ENCODE measurements at regions not wholly inside any gene's neighbourhood (a gene's known extent, or its start where the extent isn't known, plus 50 kb on each side); places are given as distances from the start of the nearest gene placed in this dataset.

- H3K4me3 ChIP-seq (ENCODE audit: extremely low read depth, insufficient read depth, low read length, poor library complexity, severe bottlenecking), result no peak overlapping the region
- no peaks in the 10 kb centered on the region for H3K36me3 ChIP-seq (ENCODE audit: control insufficient read depth, insufficient read depth, low read length)
- H3K4me1 ChIP-seq (ENCODE audit: control insufficient read depth, insufficient read depth, low read length, poor library complexity, severe bottlenecking), result no peaks in the 10 kb centered on the region
- H3K9me3 ChIP-seq (ENCODE audit: control insufficient read depth, low read length), result no peaks in the 10 kb centered on the region
- no peak overlapping the region for H3K27ac ChIP-seq (ENCODE audit: low read depth, low read length, severe bottlenecking)
- WGBS, 2 experiments (ENCODE audit: insufficient coverage in 2 of 2), result 66 to 69% methylated on average over 2 of the region's 4 CpGs
Measured at GRCh38 chr10:8800426-8800825, 745.9 kb downstream of the GATA3 start.

GRCh38 chr10:8803992-8804391, 749.5 kb downstream of the GATA3 start:
- WGBS, 2 experiments (ENCODE audit: insufficient coverage in 2 of 2), result 35 to 49% methylated on average over 2 to 3 of the region's 3 CpGs
- no peaks in the 10 kb centered on the region for H3K4me1 ChIP-seq (ENCODE audit: control insufficient read depth, insufficient read depth, low read length, poor library complexity, severe bottlenecking)
- no peak overlapping the region for H3K4me3 ChIP-seq (ENCODE audit: extremely low read depth, insufficient read depth, low read length, poor library complexity, severe bottlenecking)
- H3K27ac ChIP-seq (ENCODE audit: low read depth, low read length, severe bottlenecking), result no peak overlapping the region
- H3K36me3 ChIP-seq (ENCODE audit: control insufficient read depth, insufficient read depth, low read length), result no peaks in the 10 kb centered on the region
- no peaks in the 10 kb centered on the region for H3K9me3 ChIP-seq (ENCODE audit: control insufficient read depth, low read length)

- no peaks in the 10 kb centered on the region for H3K36me3 ChIP-seq (ENCODE audit: control insufficient read depth, insufficient read depth, low read length)
Measured at GRCh38 chr10:8810677-8811076, 756.2 kb downstream of the GATA3 start.

GRCh38 chr10:8811201-8811600, 756.7 kb downstream of the GATA3 start:
- WGBS, 2 experiments (ENCODE audit: insufficient coverage in 2 of 2), result 50% methylated on average over 1 of the region's 1 CpG; no CpG with 5 or more reads in 1 of the 2 experiments
- H3K4me3 ChIP-seq (ENCODE audit: extremely low read depth, insufficient read depth, low read length, poor library complexity, severe bottlenecking), result no peak overlapping the region
- no peak overlapping the region for H3K27ac ChIP-seq (ENCODE audit: low read depth, low read length, severe bottlenecking)
- no peaks in the 10 kb centered on the region for H3K36me3 ChIP-seq (ENCODE audit: control insufficient read depth, insufficient read depth, low read length)
- H3K4me1 ChIP-seq (ENCODE audit: control insufficient read depth, insufficient read depth, low read length, poor library complexity, severe bottlenecking), result no peaks in the 10 kb centered on the region
- H3K9me3 ChIP-seq (ENCODE audit: control insufficient read depth, low read length), result peaks cover 5% of the 10 kb centered on the region

More at GRCh38 chr10:8810677-8811076, 756.2 kb downstream of the GATA3 start:
- no peaks in the 10 kb centered on the region for H3K4me1 ChIP-seq (ENCODE audit: control insufficient read depth, insufficient read depth, low read length, poor library complexity, severe bottlenecking)
- H3K27ac ChIP-seq (ENCODE audit: low read depth, low read length, severe bottlenecking), result no peak overlapping the region
- no peak overlapping the region for H3K4me3 ChIP-seq (ENCODE audit: extremely low read depth, insufficient read depth, low read length, poor library complexity, severe bottlenecking)
- peaks cover 5% of the 10 kb centered on the region for H3K9me3 ChIP-seq (ENCODE audit: control insufficient read depth, low read length)

GRCh38 chr10:8815969-8816368, 761.5 kb downstream of the GATA3 start:
- WGBS, 2 experiments (ENCODE audit: insufficient coverage in 2 of 2), result 90 to 100% methylated on average over 2 of the region's 2 CpGs
- Histone ChIP-seq H3K36me3 (ENCODE audit: control insufficient read depth, insufficient read depth, low read length) (no peaks in the 10 kb centered on the region), H3K4me1 (ENCODE audit: control insufficient read depth, insufficient read depth, low read length, poor library complexity, severe bottlenecking) (no peaks in the 10 kb centered on the region), H3K4me3 (ENCODE audit: extremely low read depth, insufficient read depth, low read length, poor library complexity, severe bottlenecking) (no peak overlapping the region), H3K27ac (ENCODE audit: low read depth, low read length, severe bottlenecking) (no peak overlapping the region), H3K9me3 (ENCODE audit: control insufficient read depth, low read length) (no peaks in the 10 kb centered on the region)

GRCh38 chr10:8817299-8817698, 762.8 kb downstream of the GATA3 start:
- no peaks in the 10 kb centered on the region for H3K4me1 ChIP-seq (ENCODE audit: control insufficient read depth, insufficient read depth, low read length, poor library complexity, severe bottlenecking)
- no peaks in the 10 kb centered on the region for H3K9me3 ChIP-seq (ENCODE audit: control insufficient read depth, low read length)
- WGBS, 2 experiments (ENCODE audit: insufficient coverage in 2 of 2), result no CpG with 5 or more reads among the region's 2 CpGs
- no peak overlapping the region for H3K27ac ChIP-seq (ENCODE audit: low read depth, low read length, severe bottlenecking)
- no peaks in the 10 kb centered on the region for H3K36me3 ChIP-seq (ENCODE audit: control insufficient read depth, insufficient read depth, low read length)
- H3K4me3 ChIP-seq (ENCODE audit: extremely low read depth, insufficient read depth, low read length, poor library complexity, severe bottlenecking), result no peak overlapping the region

GRCh38 chr10:8825611-8826010, 771.1 kb downstream of the GATA3 start:
- 87 to 100% methylated on average over 3 to 5 of the region's 8 CpGs for WGBS, 2 experiments (ENCODE audit: insufficient coverage in 2 of 2)
- H3K27ac ChIP-seq (ENCODE audit: low read depth, low read length, severe bottlenecking), result no peak overlapping the region
- no peak overlapping the region for H3K4me3 ChIP-seq (ENCODE audit: extremely low read depth, insufficient read depth, low read length, poor library complexity, severe bottlenecking)
- no peaks in the 10 kb centered on the region for H3K4me1 ChIP-seq (ENCODE audit: control insufficient read depth, insufficient read depth, low read length, poor library complexity, severe bottlenecking)
- no peaks in the 10 kb centered on the region for H3K36me3 ChIP-seq (ENCODE audit: control insufficient read depth, insufficient read depth, low read length)
- no peaks in the 10 kb centered on the region for H3K9me3 ChIP-seq (ENCODE audit: control insufficient read depth, low read length)

GRCh38 chr10:8829592-8829991, 775.1 kb downstream of the GATA3 start:
- Histone ChIP-seq H3K4me1 (ENCODE audit: control insufficient read depth, insufficient read depth, low read length, poor library complexity, severe bottlenecking) (no peaks in the 10 kb centered on the region), H3K9me3 (ENCODE audit: control insufficient read depth, low read length) (no peaks in the 10 kb centered on the region), H3K4me3 (ENCODE audit: extremely low read depth, insufficient read depth, low read length, poor library complexity, severe bottlenecking) (no peak overlapping the region), H3K36me3 (ENCODE audit: control insufficient read depth, insufficient read depth, low read length) (no peaks in the 10 kb centered on the region), H3K27ac (ENCODE audit: low read depth, low read length, severe bottlenecking) (no peak overlapping the region)
- no CpG with 5 or more reads among the region's 2 CpGs for WGBS, 2 experiments (ENCODE audit: insufficient coverage in 2 of 2)

GRCh38 chr10:8830048-8830447, 775.6 kb downstream of the GATA3 start:
- Histone ChIP-seq H3K4me3 (ENCODE audit: extremely low read depth, insufficient read depth, low read length, poor library complexity, severe bottlenecking) (no peak overlapping the region), H3K27ac (ENCODE audit: low read depth, low read length, severe bottlenecking) (no peak overlapping the region), H3K9me3 (ENCODE audit: control insufficient read depth, low read length) (no peaks in the 10 kb centered on the region), H3K4me1 (ENCODE audit: control insufficient read depth, insufficient read depth, low read length, poor library complexity, severe bottlenecking) (no peaks in the 10 kb centered on the region), H3K36me3 (ENCODE audit: control insufficient read depth, insufficient read depth, low read length) (no peaks in the 10 kb centered on the region)
- WGBS, 2 experiments (ENCODE audit: insufficient coverage in 2 of 2), result 92% methylated on average over 2 of the region's 3 CpGs; no CpG with 5 or more reads in 1 of the 2 experiments

- Histone ChIP-seq H3K9me3 (ENCODE audit: control insufficient read depth, low read length) (no peaks in the 10 kb centered on the region), H3K27ac (ENCODE audit: low read depth, low read length, severe bottlenecking) (no peak overlapping the region), H3K4me1 (ENCODE audit: control insufficient read depth, insufficient read depth, low read length, poor library complexity, severe bottlenecking) (no peaks in the 10 kb centered on the region), H3K4me3 (ENCODE audit: extremely low read depth, insufficient read depth, low read length, poor library complexity, severe bottlenecking) (no peak overlapping the region), H3K36me3 (ENCODE audit: control insufficient read depth, insufficient read depth, low read length) (no peaks in the 10 kb centered on the region)
- whole genome bisulfite sequencing, 2 experiments (ENCODE audit: insufficient coverage in 2 of 2), result no CpG with 5 or more reads among the region's 1 CpG
Measured at GRCh38 chr10:8830876-8831275, 776.4 kb downstream of the GATA3 start.

GRCh38 chr10:8835453-8836167, 781.1 kb downstream of the GATA3 start:
- no peaks in the 10 kb centered on the region for H3K4me1 ChIP-seq (ENCODE audit: control insufficient read depth, insufficient read depth, low read length, poor library complexity, severe bottlenecking)

More at GRCh38 chr10:8835453-8836167, 781.1 kb downstream of the GATA3 start:
- WGBS, 2 experiments (ENCODE audit: insufficient coverage in 2 of 2), result 79 to 90% methylated on average over 3 of the region's 5 CpGs
- Histone ChIP-seq H3K4me3 (ENCODE audit: extremely low read depth, insufficient read depth, low read length, poor library complexity, severe bottlenecking) (no peak overlapping the region), H3K36me3 (ENCODE audit: control insufficient read depth, insufficient read depth, low read length) (no peaks in the 10 kb centered on the region), H3K9me3 (ENCODE audit: control insufficient read depth, low read length) (no peaks in the 10 kb centered on the region), H3K27ac (ENCODE audit: low read depth, low read length, severe bottlenecking) (no peak overlapping the region)
